Right kidney (tissue), 1 donor: ENCODE measurements at regions not wholly inside any gene's neighbourhood (a gene's known extent, or its start where the extent isn't known, plus 50 kb on each side); places are given as distances from the start of the nearest gene placed in this dataset.

Source experiments
- DNase-seq: peaks from one replicate; pipeline ENCODE4 v3.0.0-alpha.2; 2016

- DNase-seq = no peak
These were observed 366.9 kb downstream of the DEPDC1B start for GRCh38 chr5:60333005-60333571.

- DNase-seq = no peak
These were observed 367.5 kb downstream of the DEPDC1B start for GRCh38 chr5:60332244-60333004.

GRCh38 chr5:60330236-60330635 lies 369.7 kb downstream of the DEPDC1B start:
- no peak for DNase-seq

GRCh38 chr5:60325870-60326269 lies 374.1 kb downstream of the DEPDC1B start:
- DNase-seq = no peak

GRCh38 chr5:60323596-60323995 lies 376.4 kb downstream of the DEPDC1B start:
- DNase-seq = no peak

- DNase-seq = no peak
These were observed 387.9 kb downstream of the DEPDC1B start for GRCh38 chr5:60312098-60312497.

GRCh38 chr5:60299944-60300343 lies 400.0 kb downstream of the DEPDC1B start:
- no peak for DNase-seq

- no peak for DNase-seq
These were observed 402.3 kb downstream of the DEPDC1B start for GRCh38 chr5:60297658-60298057.

GRCh38 chr5:60295423-60295822 lies 401.9 kb upstream of the PDE4D start:
- no peak for DNase-seq

GRCh38 chr5:60293518-60293917 lies 400.0 kb upstream of the PDE4D start:
- DNase-seq = no peak

- DNase-seq = no peak
These were observed 393.7 kb upstream of the PDE4D start for GRCh38 chr5:60287174-60287771.

- DNase-seq = no peak
These were observed 392.4 kb upstream of the PDE4D start for GRCh38 chr5:60285910-60286309.

GRCh38 chr5:60280943-60281342 lies 387.4 kb upstream of the PDE4D start:
- no peak for DNase-seq

- no peak for DNase-seq
These were observed 384.4 kb upstream of the PDE4D start for GRCh38 chr5:60277941-60278340.

GRCh38 chr5:60274747-60275146 lies 381.2 kb upstream of the PDE4D start:
- DNase-seq = no peak

GRCh38 chr5:60271517-60271916 lies 378.0 kb upstream of the PDE4D start:
- DNase-seq = no peak

GRCh38 chr5:60267907-60268306 lies 374.4 kb upstream of the PDE4D start:
- DNase-seq = no peak

- no peak for DNase-seq
These were observed 369.8 kb upstream of the PDE4D start for GRCh38 chr5:60263346-60263745.

- no peak for DNase-seq
These were observed 369.2 kb upstream of the PDE4D start for GRCh38 chr5:60262576-60263295.

GRCh38 chr5:60261732-60262131 lies 368.2 kb upstream of the PDE4D start:
- DNase-seq = no peak

GRCh38 chr5:60260658-60261057 lies 367.1 kb upstream of the PDE4D start:
- no peak for DNase-seq

GRCh38 chr5:60259730-60260129 lies 366.2 kb upstream of the PDE4D start:
- no peak for DNase-seq

GRCh38 chr5:60257596-60258271 lies 364.2 kb upstream of the PDE4D start:
- no peak for DNase-seq
